ENCODE measurements at regions not wholly inside any gene's neighbourhood (a gene's known extent, or its start where the extent isn't known, plus 50 kb on each side); places are given as distances from the start of the nearest gene placed in this dataset.

DNA sequence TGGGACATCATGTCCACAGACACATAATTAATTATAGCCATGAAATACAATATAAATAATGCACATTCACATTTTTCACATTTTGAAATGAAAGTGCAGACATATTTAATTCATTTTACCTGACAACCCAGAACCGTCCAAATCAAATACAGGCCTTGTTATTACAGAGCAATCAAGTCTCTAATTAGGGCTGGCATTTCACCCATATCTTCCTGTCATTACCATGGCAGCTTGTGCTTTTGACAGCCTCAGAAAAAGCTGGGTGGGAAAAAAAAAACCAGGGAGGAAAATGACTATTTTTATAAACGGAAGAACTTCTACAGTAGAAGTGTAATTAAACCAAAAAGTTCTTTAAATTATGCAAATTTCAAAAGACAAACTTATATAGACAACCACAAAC is 436.4 kb downstream of the FBXO15 start:
- TF ChIP-seq, protein P1, sequence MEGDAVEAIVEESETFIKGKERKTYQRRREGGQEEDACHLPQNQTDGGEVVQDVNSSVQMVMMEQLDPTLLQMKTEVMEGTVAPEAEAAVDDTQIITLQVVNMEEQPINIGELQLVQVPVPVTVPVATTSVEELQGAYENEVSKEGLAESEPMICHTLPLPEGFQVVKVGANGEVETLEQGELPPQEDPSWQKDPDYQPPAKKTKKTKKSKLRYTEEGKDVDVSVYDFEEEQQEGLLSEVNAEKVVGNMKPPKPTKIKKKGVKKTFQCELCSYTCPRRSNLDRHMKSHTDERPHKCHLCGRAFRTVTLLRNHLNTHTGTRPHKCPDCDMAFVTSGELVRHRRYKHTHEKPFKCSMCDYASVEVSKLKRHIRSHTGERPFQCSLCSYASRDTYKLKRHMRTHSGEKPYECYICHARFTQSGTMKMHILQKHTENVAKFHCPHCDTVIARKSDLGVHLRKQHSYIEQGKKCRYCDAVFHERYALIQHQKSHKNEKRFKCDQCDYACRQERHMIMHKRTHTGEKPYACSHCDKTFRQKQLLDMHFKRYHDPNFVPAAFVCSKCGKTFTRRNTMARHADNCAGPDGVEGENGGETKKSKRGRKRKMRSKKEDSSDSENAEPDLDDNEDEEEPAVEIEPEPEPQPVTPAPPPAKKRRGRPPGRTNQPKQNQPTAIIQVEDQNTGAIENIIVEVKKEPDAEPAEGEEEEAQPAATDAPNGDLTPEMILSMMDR (IDR thresholded peaks at IDR 0.05): no peak
- TF ChIP-seq POLR2A (IDR thresholded peaks at IDR 0.05): no peak
